ENCODE measurements at regions not wholly inside any gene's neighbourhood (a gene's known extent, or its start where the extent isn't known, plus 50 kb on each side); places are given as distances from the start of the nearest gene placed in this dataset.

DNA sequence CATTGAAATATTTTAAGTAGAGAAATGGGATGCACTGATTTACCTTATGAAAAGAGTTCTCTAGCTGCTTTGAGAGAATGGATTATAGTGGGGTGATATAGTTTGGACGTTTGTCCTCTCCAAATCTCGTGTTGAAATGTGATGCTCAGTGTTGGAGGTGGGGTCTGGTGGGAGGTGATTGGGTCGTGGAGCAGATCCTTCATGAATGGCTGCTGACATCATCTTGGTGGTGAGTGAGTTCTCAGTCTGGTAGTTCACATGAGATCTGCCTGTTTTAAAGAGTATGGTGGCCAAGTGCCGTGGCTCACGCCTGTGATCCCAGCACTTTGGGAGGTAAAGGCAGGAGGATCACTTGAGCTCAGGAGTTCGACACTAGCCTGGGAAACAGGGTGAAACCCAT, 58.7 kb upstream of the SH3RF3 start:
- DNase-seq: no peak

DNA sequence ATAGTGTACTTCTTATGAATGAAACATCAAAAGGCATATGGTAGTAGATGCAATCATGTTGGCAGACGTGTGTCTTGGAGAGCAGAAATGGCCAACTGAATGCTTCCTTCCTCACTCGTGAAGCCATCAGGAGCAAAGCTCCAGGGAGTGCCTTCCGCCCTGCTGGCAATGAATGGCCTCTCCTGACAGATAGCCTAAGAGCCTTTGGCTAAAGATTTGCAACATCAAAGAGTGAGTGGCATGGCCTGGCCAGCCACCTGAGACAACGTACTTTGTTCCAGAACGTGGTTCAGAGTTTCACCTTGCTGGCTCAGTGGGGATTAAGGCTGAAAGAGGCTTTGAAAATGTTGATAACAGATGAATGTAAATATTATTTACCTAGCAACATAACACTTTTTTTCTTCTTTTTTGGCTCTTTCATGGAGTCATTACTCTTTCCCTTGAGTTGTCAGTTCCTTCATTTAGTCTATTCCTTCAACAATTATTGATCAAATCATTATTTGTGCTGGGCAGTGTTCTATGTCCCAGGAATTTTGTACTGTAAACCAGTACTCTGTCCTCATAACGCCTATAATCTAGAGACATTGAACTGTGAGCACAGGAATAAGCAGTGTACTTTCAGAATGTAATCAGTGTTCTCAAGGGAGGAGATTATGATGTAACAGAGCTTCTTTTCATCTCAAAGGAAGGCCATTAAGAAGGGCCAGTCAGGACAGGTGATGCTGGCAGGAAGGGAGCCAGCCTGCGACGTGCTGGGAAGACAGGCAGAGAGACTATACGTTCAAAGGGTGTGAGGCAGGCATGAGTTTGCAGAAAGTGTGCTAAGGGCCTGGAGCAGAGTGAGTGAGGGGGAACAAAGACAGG, 59.4 kb upstream of the SH3RF3 start:
- no peak for DNase-seq

DNA sequence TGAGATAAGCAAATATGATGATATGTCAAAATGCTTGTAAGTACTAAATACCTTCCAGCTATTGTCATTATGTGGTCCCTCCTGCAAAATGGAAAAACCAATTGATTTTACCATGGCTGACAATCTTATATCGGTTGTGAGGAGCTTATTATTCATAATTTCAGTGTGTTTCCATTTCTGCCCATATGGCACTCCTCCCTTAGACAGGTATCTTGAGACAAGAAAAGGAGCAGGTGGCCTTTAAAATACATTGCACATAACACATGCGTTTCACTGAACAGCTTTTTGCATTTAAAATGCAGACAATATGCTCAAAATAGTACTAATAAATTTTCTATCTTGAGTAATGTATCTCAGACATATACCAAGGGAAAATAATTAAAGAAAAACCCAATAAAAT, 60.2 kb upstream of the SH3RF3 start:
- DNase-seq: no peak

DNA sequence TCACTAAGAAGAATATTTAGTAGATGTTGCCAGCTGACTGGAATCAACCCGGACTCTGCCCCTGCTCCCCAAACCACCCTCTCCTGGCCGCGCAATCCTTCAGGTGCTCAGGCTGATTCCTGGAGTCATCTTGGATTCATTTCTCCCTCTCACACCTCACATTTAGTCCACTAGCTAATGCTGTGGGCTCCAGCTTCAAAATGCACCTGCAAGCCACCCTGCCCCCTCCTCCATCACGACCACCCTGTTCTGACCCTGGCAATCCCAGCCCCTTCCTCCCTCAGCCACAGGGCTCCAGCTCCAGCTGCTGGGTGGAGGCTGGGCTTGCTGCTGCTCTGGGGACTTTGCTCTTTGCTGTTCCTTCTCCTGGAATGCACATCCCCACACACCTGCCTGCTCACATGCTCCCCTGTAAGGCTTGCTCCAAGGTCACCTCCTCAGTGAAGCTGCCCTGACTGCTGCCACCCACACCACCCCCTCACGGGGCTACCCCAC, 61.3 kb upstream of the SH3RF3 start:
- DNase-seq: no peak

- no peak for DNase-seq
These were observed 61.9 kb upstream of the SH3RF3 start for GRCh38 chr2:109066917-109067597.

GRCh38 chr2:109066501-109066900, 62.5 kb upstream of the SH3RF3 start:
- no peak for DNase-seq

GRCh38 chr2:109065391-109065734, 63.6 kb upstream of the SH3RF3 start:
- no peak for DNase-seq

DNA sequence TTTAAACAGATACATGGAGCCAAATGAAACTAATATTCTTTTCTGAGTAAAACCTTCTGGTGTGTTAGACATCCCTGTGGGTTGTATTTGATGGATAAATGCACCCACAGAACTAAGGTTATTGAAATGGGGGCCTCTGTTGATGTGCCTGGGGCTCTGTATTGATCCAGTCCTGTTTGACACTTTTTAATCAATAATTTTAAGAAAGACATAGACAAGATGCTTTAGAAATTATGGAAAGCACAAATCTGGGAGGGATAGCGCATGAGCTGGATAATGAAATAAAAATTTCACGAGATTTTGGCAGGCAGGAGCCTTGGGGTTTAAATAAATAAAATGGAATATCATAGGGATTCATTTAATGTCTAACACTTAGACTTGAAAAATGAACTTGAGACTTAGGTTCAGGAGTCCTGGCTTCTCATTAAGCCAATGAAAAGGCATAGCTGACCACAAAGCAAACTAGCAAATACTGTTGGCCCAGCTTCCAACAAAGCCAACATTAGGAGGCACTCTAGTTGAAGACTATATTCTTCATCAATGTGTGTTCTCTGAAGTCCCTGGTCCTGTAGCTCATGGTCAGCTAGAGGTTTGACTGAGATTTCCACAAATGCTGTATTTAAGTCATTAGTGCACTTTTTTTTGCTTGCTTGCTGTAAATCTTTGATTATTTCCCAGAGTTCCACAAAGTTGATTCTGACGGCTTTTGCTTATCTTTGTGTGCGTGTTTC, 64.2 kb upstream of the SH3RF3 start:
- no peak for DNase-seq

DNA sequence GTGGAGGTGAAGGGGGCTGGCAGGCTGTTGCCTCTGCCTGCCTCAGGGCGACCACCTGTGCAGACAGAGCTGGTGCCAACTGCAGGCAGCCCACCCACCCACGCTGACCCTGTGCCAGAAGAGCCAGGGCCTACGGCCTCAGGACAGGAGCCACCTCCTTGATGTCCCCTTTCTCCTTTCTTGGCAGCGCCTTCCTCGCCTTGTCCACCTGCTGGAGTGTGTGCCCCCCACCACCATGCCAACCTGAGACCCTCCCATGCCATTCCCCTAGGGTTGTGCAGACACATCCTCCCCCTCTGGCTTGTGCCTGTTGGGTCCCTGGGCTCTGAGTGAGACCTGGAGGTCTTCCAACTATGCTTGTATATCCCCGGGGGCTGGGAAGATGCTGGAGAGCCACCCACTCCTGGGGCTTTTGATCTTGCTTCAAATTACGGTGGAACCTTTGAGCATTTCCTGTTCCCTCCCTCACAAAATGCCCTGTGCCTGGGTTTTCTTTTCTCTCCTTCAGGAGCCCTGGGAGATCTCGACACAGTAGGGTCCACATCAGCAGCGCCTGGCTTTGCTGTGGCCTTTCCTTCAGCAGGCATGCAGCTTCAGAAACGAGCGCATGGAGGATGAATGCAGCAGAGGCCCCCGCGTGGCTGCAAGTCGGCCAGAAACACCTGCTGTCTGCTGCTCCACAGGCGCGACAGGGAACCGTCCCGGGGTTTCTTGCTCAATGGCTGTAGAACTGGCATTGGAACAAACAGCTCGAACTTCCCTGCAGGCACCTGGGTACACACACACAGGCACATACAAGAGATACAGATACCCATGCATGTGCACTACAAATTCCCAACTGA, 65.9 kb upstream of the SH3RF3 start:
- DNase-seq: peak; percentile 8

- no peak for DNase-seq
These were observed 66.7 kb upstream of the SH3RF3 start for GRCh38 chr2:109062145-109062858.

- no peak for DNase-seq
These were observed 67.3 kb upstream of the SH3RF3 start for GRCh38 chr2:109061736-109062135.

GRCh38 chr2:109060496-109060895, 68.5 kb upstream of the SH3RF3 start:
- no peak for DNase-seq

DNA sequence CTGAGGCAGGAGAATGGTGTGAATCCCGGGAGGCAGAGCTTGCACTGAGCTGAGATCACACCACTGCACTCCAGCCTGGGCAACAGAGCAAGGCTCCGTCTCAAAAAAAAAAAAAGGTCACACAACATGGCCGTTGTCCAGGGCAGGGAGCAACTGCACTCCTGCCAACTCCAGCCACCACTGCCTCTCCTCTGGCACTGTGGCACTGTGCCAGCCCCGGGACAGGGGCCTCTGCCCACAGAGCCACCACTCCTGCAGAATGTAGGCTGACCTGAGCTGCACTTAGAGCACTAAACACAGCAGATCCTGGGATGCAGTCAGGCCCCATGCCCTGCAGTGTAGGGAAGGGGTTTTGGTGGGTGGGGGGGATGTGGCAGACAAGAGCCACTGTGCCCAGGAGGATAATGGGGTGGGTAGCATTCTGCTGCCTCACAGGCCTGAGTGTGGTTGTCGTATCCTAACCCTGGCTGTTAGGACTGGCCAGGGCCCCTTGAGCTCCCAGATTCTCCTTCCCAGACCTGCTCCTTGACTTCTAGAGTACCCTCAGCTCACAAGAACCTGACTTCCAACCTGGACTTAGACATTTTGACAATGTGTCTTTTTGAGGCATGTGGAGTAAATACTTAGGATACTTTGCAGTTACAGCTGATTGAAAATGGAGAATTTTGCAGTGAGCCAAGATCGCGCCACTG, 69.4 kb upstream of the SH3RF3 start:
- DNase-seq: no peak

GRCh38 chr2:109058802-109059201, 69.8 kb upstream of the EDAR start:
- DNase-seq: no peak

- DNase-seq: no peak
These were observed 69.2 kb upstream of the EDAR start for GRCh38 chr2:109058191-109058632.

GRCh38 chr2:109057686-109058085, 68.7 kb upstream of the EDAR start:
- DNase-seq: no peak

- DNase-seq: no peak
These were observed 66.4 kb upstream of the EDAR start for GRCh38 chr2:109055435-109055834.

DNA sequence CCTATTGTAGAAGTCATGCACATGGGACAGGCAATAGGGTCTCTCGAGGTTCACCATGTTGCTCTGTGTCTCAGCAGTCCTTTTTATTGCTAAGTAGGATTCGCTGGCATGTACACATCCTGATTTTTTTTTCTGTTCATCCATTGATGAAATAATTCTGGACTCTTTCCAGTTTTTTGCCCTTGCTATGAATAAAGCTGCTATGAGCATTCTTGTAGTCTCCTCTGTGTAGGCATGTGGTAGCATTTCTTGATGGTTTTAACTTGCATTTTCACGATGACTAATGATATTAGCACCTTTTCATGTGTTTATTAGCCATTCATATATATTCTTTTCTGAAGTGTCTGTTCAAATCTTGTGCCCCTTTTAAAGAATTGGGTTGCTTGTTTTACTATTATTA, 65.8 kb upstream of the EDAR start:
- DNase-seq: no peak

DNA sequence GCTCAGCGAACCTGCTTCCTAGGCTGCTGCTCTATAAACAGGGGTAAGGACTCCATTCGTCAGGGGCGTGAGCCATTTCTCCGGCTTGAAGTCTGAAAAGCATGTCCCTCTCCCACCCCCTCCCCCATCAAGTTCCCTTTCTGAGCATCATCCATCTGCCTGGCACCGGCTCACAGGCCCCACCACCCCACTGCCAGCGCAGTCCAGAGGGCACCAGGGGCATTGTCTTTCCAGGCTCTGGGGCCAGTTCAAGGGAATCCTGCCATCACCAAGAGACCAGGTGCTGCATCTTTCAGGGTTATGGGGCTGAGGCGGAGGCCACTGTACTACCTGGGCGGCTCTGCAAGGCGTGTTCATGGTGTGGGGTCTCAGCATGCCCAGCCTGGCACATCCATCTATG, 64.7 kb upstream of the EDAR start:
- no peak for DNase-seq

DNA sequence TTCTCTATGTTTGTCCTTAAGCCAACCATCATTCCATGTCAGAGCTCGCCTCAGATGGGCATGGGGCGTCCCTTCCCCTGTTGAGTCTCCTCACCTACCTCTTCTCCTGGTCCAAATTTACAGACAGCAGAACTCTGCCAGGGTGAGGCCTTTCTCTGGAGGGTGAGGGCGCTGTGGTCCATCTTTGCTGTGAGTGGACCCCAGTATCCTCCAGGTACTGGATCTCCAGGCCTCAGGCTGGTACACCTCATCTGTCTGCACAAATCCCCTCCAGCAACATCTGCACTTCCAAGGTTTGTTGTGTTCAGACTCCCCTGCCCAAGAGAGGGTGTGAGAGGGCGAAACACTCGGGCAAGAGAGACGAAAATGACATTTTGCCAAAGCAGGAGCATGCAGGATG, 63.9 kb upstream of the EDAR start:
- no peak for DNase-seq

DNA sequence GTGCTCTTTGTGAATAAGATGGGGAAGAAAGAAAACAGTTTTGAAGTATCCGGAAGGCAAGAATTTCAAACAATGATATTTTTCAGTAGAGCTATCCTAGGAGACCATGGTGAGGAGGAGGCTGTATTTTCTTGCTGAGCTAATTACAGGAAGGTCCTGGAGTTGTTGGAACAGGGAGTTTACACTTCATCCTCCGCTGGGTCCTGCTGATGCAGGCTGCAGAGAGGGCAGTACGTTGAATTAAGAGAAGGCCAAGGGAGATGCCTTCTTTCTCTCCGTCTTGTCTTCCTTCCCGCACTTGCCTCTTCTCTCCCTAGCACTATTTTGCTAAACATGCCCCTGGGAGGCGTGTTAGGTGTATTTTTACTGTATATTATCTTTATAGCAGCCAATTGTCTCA, 60.0 kb upstream of the EDAR start:
- DNase-seq: no peak

Measured in NCI-H774 (cell line).